22Rv1 (cell line): ENCODE measurements at regions not wholly inside any gene's neighbourhood (a gene's known extent, or its start where the extent isn't known, plus 50 kb on each side); places are given as distances from the start of the nearest gene placed in this dataset.

Experiments used
- ZFX ChIP-seq: fragments of 450-650 bp; IDR thresholded peaks from 2 replicates; pipeline ENCODE4 v1.6.1; 2017; ENCODE audit warnings: antibody characterized with exemption, borderline replicate concordance
- TF ChIP-seq, protein P1 (sequence below): fragments of 450-650 bp; IDR thresholded peaks from 2 replicates; pipeline ENCODE4 v1.5.1; 2017; ENCODE audit warnings: mild to moderate bottlenecking

DNA sequence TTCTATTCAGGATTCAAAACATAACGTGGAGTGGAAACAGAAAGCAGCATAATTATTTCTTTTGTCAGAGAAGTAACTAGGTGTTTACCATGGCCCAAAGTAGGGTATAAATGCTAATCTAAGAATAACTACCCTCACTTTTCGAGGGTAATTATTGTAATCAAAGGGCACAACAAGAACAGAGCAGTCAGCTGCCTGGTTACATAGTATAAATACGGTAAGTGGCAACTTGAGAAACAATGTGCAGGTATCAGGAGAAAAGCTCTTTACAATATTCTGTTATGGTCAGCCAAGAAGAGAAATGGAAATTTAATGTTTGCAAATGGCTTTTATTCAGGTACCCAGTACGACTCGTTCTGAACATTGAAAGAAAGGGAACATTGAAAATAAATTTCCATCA, 242.0 kb upstream of the NPY start:
- TF ChIP-seq, protein P1, sequence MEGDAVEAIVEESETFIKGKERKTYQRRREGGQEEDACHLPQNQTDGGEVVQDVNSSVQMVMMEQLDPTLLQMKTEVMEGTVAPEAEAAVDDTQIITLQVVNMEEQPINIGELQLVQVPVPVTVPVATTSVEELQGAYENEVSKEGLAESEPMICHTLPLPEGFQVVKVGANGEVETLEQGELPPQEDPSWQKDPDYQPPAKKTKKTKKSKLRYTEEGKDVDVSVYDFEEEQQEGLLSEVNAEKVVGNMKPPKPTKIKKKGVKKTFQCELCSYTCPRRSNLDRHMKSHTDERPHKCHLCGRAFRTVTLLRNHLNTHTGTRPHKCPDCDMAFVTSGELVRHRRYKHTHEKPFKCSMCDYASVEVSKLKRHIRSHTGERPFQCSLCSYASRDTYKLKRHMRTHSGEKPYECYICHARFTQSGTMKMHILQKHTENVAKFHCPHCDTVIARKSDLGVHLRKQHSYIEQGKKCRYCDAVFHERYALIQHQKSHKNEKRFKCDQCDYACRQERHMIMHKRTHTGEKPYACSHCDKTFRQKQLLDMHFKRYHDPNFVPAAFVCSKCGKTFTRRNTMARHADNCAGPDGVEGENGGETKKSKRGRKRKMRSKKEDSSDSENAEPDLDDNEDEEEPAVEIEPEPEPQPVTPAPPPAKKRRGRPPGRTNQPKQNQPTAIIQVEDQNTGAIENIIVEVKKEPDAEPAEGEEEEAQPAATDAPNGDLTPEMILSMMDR: no peak
- no peak for TF ChIP-seq ZFX
